DND-41 (cell line): ENCODE measurements at regions not wholly inside any gene's neighbourhood (a gene's known extent, or its start where the extent isn't known, plus 50 kb on each side); places are given as distances from the start of the nearest gene placed in this dataset.
"Not testable (repeated sequence)": the region's sequence is repeated elsewhere in the genome, so short reads cannot be mapped to it uniquely, and the experiment has no call there.

ENCODE experiments used
- ATAC-seq: fragments of 200-7000 bp; cut with Tn5 transposase; 3 replicates; pipeline ENCODE4 v1.9.1; 2021; ENCODE audit warnings: low read depth; ENCODE audit not compliant: insufficient read depth
- DNase-seq: peaks from one replicate; pipeline ENCODE4 v3.0.0-alpha.2; 2020
- H2AFZ ChIP-seq: 2 replicates; pipeline ENCODE4 v1.6.0; 2012; ENCODE audit warnings: low read depth, low read length
- H3K27ac ChIP-seq: 2 replicates; pipeline ENCODE4 v1.5.1; 2012; ENCODE audit warnings: low read length, inconsistent platforms
- H3K27me3 ChIP-seq: fragments of 200-600 bp; sonication (generic); 2 replicates; pipeline ENCODE4 v1.6.0; 2012; ENCODE audit warnings: low read length, mild to moderate bottlenecking, inconsistent platforms; ENCODE audit not compliant: insufficient read depth, poor library complexity
- H3K36me3 ChIP-seq: 2 replicates; pipeline ENCODE4 v1.5.1; 2012; ENCODE audit warnings: low read length, inconsistent platforms; ENCODE audit not compliant: insufficient read depth
- H3K4me1 ChIP-seq: 2 replicates; pipeline ENCODE4 v1.5.1; 2012; ENCODE audit warnings: mild to moderate bottlenecking, low read length; ENCODE audit not compliant: insufficient read depth
- H3K4me2 ChIP-seq: 2 replicates; pipeline ENCODE4 v1.6.0; 2012; ENCODE audit warnings: mild to moderate bottlenecking, moderate library complexity, low read length, inconsistent platforms; ENCODE audit not compliant: insufficient read depth
- H3K4me3 ChIP-seq, 2 experiments: fragments of 200-600 bp in 1 of 2; shearing (Covaris generic) in 1 of 2; 2 replicates each; pipeline ENCODE4 v1.5.1; 2012 to 2016; ENCODE audit warnings: inconsistent platforms in 2 of 2, low read length in 2 of 2, mild to moderate bottlenecking in 2 of 2, low read depth in 1 of 2, moderate library complexity in 1 of 2
- H3K79me2 ChIP-seq: 2 replicates; pipeline ENCODE4 v1.6.0; 2012; ENCODE audit warnings: low read length, inconsistent platforms; ENCODE audit not compliant: insufficient read depth
- H3K9ac ChIP-seq: 2 replicates; pipeline ENCODE4 v1.6.0; 2012; ENCODE audit warnings: low read depth, mild to moderate bottlenecking, inconsistent platforms, low read length, moderate library complexity
- H3K9me3 ChIP-seq: 2 replicates; pipeline ENCODE4 v1.5.1; 2012; ENCODE audit warnings: low read length, moderate library complexity, mild to moderate bottlenecking, inconsistent platforms; ENCODE audit not compliant: insufficient read depth, severe bottlenecking
- H4K20me1 ChIP-seq: 2 replicates; pipeline ENCODE4 v1.6.0; 2012; ENCODE audit warnings: low read length; ENCODE audit not compliant: insufficient read depth
- EZH2 ChIP-seq: IDR thresholded peaks from 3 replicates; pipeline ENCODE4 v1.6.1; 2012; ENCODE audit warnings: borderline replicate concordance, low read depth, mild to moderate bottlenecking, moderate library complexity, low read length, inconsistent platforms; ENCODE audit not compliant: severe bottlenecking
- TF ChIP-seq, protein P1 (sequence below): IDR thresholded peaks from 2 replicates; pipeline ENCODE4 v1.5.1; 2012; ENCODE audit warnings: borderline replicate concordance, low read length, moderate library complexity, mild to moderate bottlenecking; ENCODE audit not compliant: poor library complexity, severe bottlenecking; ENCODE audit errors: extremely low read depth

DNA sequence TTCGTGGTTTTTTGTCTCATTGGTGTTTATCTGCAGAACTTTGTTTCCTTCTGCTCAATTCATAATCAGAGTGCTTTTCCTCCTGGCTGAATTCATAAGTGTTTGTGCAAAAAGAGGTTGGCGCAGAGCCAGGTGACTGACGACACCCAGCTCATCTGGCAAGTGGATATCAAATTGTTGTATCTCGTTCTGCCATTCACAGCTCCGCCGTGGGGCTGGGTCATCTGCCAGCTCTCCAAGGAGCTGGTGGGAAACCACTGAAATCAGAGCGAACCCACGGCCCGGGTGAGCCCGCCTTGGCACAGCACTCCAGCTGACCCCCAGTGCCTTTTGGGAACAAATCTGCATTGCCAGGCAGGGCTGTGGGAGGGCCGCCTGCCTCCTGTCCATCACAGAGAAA, 110.7 kb upstream of the DRD5 start:
- DNase-seq, H4K20me1 ChIP-seq, H3K4me3 ChIP-seq, H3K79me2 ChIP-seq, H3K9ac ChIP-seq, H3K36me3 ChIP-seq, ATAC-seq, H3K27ac ChIP-seq, H3K4me2 ChIP-seq, H3K27me3 ChIP-seq, H2AFZ ChIP-seq, H3K9me3 ChIP-seq, H3K4me1 ChIP-seq: not testable (repeated sequence)

GRCh38 chr4:9677357-9677756, 104.1 kb upstream of the DRD5 start:
- ATAC-seq, H3K4me3 ChIP-seq, H3K79me2 ChIP-seq, H2AFZ ChIP-seq, H3K4me1 ChIP-seq, H3K9me3 ChIP-seq, H3K27me3 ChIP-seq, H3K9ac ChIP-seq, H3K4me2 ChIP-seq, H4K20me1 ChIP-seq, H3K27ac ChIP-seq, DNase-seq, H3K36me3 ChIP-seq: not testable (repeated sequence)

GRCh38 chr4:9679704-9680478, 101.5 kb upstream of the DRD5 start:
- no peaks in the 10 kb centered on the region for H3K79me2 ChIP-seq
- no peaks in the 10 kb centered on the region for H4K20me1 ChIP-seq
- H2AFZ ChIP-seq: no peak overlapping the region
- DNase-seq (no peak), ATAC-seq (no peak)
- no peaks in the 10 kb centered on the region for H3K9me3 ChIP-seq
- H3K4me1 ChIP-seq: no peaks in the 10 kb centered on the region
- H3K4me3 ChIP-seq: no peak overlapping the region
- no peak for TF ChIP-seq EZH2
- TF ChIP-seq, protein P1, sequence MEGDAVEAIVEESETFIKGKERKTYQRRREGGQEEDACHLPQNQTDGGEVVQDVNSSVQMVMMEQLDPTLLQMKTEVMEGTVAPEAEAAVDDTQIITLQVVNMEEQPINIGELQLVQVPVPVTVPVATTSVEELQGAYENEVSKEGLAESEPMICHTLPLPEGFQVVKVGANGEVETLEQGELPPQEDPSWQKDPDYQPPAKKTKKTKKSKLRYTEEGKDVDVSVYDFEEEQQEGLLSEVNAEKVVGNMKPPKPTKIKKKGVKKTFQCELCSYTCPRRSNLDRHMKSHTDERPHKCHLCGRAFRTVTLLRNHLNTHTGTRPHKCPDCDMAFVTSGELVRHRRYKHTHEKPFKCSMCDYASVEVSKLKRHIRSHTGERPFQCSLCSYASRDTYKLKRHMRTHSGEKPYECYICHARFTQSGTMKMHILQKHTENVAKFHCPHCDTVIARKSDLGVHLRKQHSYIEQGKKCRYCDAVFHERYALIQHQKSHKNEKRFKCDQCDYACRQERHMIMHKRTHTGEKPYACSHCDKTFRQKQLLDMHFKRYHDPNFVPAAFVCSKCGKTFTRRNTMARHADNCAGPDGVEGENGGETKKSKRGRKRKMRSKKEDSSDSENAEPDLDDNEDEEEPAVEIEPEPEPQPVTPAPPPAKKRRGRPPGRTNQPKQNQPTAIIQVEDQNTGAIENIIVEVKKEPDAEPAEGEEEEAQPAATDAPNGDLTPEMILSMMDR: no peak
- H3K27ac ChIP-seq: no peak overlapping the region
- no peak overlapping the region for H3K9ac ChIP-seq
- H3K4me2 ChIP-seq: no peak overlapping the region
- H3K36me3 ChIP-seq: no peaks in the 10 kb centered on the region
- no peaks in the 10 kb centered on the region for H3K27me3 ChIP-seq

- H4K20me1 ChIP-seq, H3K9me3 ChIP-seq, H3K9ac ChIP-seq, DNase-seq, H3K4me1 ChIP-seq, H3K79me2 ChIP-seq, H3K4me3 ChIP-seq, H2AFZ ChIP-seq, H3K27me3 ChIP-seq, H3K4me2 ChIP-seq, H3K27ac ChIP-seq, H3K36me3 ChIP-seq, ATAC-seq: not testable (repeated sequence)
Measured at GRCh38 chr4:9683174-9683573, 98.3 kb upstream of the DRD5 start.

DNA sequence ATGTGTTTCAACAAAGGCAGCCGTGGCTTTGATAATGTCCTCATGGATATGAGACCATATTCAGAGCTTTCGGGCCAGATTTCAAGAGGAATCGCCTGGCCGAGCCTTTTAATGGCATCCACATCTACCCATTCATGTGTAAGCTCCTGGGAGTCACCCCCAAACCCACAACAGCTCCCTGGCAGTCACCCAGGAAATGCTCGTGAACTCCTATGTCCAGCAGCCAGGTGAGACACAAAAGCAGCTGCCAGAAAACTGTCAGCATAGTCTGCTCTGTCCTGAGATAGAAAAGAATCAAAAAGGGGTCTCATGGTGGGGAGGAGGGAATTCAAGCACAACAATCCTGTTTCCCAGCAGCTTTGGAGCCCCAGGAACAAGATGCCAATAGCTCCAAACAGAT, 96.4 kb upstream of the DRD5 start:
- ATAC-seq, DNase-seq, H4K20me1 ChIP-seq, H3K4me3 ChIP-seq, H3K36me3 ChIP-seq, H3K9ac ChIP-seq, H3K27me3 ChIP-seq, H3K9me3 ChIP-seq, H3K4me2 ChIP-seq, H3K79me2 ChIP-seq, H2AFZ ChIP-seq, H3K4me1 ChIP-seq, H3K27ac ChIP-seq: not testable (repeated sequence)
